Keratinocyte (primary cell): ENCODE measurements at regions not wholly inside any gene's neighbourhood (a gene's known extent, or its start where the extent isn't known, plus 50 kb on each side); places are given as distances from the start of the nearest gene placed in this dataset.

Experiments used
- DNase-seq: peaks from one replicate; pipeline ENCODE4 v3.0.0-alpha.2; 2011; ENCODE audit warnings: low read depth, missing footprints, low spot score
- FAIRE-seq: peaks from 2 replicates; lab custom pipeline; 2011; peaks lifted over from hg19 to GRCh38; lab: Jason Lieb, UNC
- H2AFZ ChIP-seq: 2 replicates; pipeline ENCODE4 v1.6.0; 2012; ENCODE audit warnings: low read length, control low read depth, inconsistent platforms; ENCODE audit not compliant: control insufficient read depth
- H3K27ac ChIP-seq: 2 replicates; pipeline ENCODE4 v1.5.1; 2011; ENCODE audit warnings: low read length; ENCODE audit not compliant: control insufficient read depth, insufficient read depth
- H3K27me3 ChIP-seq: 3 replicates; pipeline ENCODE4 v1.6.0; 2011; ENCODE audit warnings: low read length; ENCODE audit not compliant: control insufficient read depth, insufficient read depth; ENCODE audit errors: extremely low read depth
- H3K36me3 ChIP-seq, 2 experiments: 2 replicates in 1 of 2; 3 replicates in 1 of 2; pipeline ENCODE4 v1.5.1; 2011; ENCODE audit warnings: low read length in 2 of 2, mild to moderate bottlenecking in 1 of 2; ENCODE audit not compliant: control insufficient read depth in 2 of 2, insufficient read depth in 2 of 2; ENCODE audit errors: extremely low read depth in 1 of 2
- H3K4me1 ChIP-seq: 3 replicates; pipeline ENCODE4 v1.5.1; 2011; ENCODE audit warnings: low read length; ENCODE audit not compliant: control insufficient read depth, insufficient read depth; ENCODE audit errors: extremely low read depth
- H3K4me2 ChIP-seq: 3 replicates; pipeline ENCODE4 v1.6.0; 2011; ENCODE audit warnings: low read depth, low read length; ENCODE audit not compliant: control insufficient read depth, insufficient read depth; ENCODE audit errors: extremely low read depth
- H3K4me3 ChIP-seq, 3 experiments: fragments of 200-600 bp in 1 of 3; sonication (generic) in 1 of 3; 2 replicates in 2 of 3; 3 replicates in 1 of 3; pipeline ENCODE4 v1.5.1; 2011 to 2016; ENCODE audit warnings: low read length in 3 of 3, mild to moderate bottlenecking in 3 of 3, control low read depth in 2 of 3, inconsistent platforms in 1 of 3, low read depth in 1 of 3, mixed read lengths in 1 of 3, mixed run types in 1 of 3, moderate library complexity in 1 of 3; ENCODE audit not compliant: control insufficient read depth in 2 of 3, insufficient read depth in 2 of 3; ENCODE audit errors: extremely low read depth in 1 of 3
- H3K79me2 ChIP-seq: 2 replicates; pipeline ENCODE4 v1.6.0; 2012; ENCODE audit warnings: low read length; ENCODE audit not compliant: control insufficient read depth, insufficient read depth
- H3K9ac ChIP-seq: 3 replicates; pipeline ENCODE4 v1.6.0; 2011; ENCODE audit warnings: low read length; ENCODE audit not compliant: control insufficient read depth, insufficient read depth; ENCODE audit errors: extremely low read depth
- H3K9me1 ChIP-seq: 3 replicates; pipeline ENCODE4 v1.6.0; 2011; ENCODE audit warnings: low read length; ENCODE audit not compliant: control insufficient read depth, insufficient read depth; ENCODE audit errors: extremely low read depth
- H3K9me3 ChIP-seq: 2 replicates; pipeline ENCODE4 v1.5.1; 2012; ENCODE audit warnings: low read depth, low read length; ENCODE audit not compliant: control insufficient read depth
- H4K20me1 ChIP-seq: 3 replicates; pipeline ENCODE4 v1.6.0; 2011; ENCODE audit warnings: low read length; ENCODE audit not compliant: control insufficient read depth, insufficient read depth; ENCODE audit errors: extremely low read depth
- EZH2 ChIP-seq: IDR thresholded peaks from one replicate; pipeline ENCODE4 v1.6.1; 2012; ENCODE audit warnings: inconsistent platforms, mild to moderate bottlenecking, low read length, moderate library complexity
- dilution Hi-C: fragments of 300-500 bp; cut with MboI; formaldehyde crosslinking; loops from one replicate; pipeline ENCODE4 v1.7.0; 2020; ENCODE audit warnings: low sequenced_read_pairs; ENCODE audit not compliant: extremely low pct_ligation_motif_present
- TF ChIP-seq, protein P1 (sequence below), 3 experiments: IDR thresholded peaks in 1 of 3; conservative IDR thresholded peaks in 1 of 3; optimal IDR thresholded peaks in 1 of 3; 2 replicates in 2 of 3; 3 replicates in 1 of 3; pipeline versions ENCODE3 to v1.5.1; 2011; ENCODE audit warnings: low read length in 3 of 3, mild to moderate bottlenecking in 3 of 3, moderate library complexity in 2 of 3, control low read depth in 1 of 3, inconsistent platforms in 1 of 3; ENCODE audit not compliant: insufficient read depth in 2 of 3; ENCODE audit errors: extremely low read depth in 1 of 3

DNA sequence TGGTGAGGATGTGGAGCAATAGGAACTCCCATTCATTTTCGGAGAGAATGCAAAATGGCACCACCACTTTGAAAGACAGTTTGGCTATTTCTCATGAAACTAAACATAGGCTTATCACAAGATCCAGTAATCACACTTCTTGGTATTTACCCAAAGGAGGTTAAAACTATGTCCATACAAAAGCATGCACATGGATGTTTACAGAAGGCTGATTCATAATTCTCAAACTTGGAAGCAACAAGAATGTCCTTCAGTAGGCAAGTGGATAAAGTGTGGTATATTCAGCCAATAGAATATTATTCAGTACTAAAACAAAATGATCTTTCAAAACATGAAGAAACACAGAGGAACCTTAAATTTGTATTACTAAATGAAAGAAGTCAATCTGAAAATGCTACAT, 440.6 kb downstream of the FBXO15 start:
- Histone ChIP-seq H4K20me1 (no peaks in the 10 kb centered on the region), H2AFZ (no peak overlapping the region), H3K9me3 (no peaks in the 10 kb centered on the region), H3K4me2 (no peak overlapping the region), H3K36me3 (no peaks in the 10 kb centered on the region), H3K4me1 (no peaks in the 10 kb centered on the region), H3K4me3 (no peak overlapping the region), H3K79me2 (no peaks in the 10 kb centered on the region), H3K9ac (no peak overlapping the region), H3K9me1 (no peaks in the 10 kb centered on the region), H3K27ac (no peak overlapping the region), H3K27me3 (no peaks in the 10 kb centered on the region)
- TF ChIP-seq EZH2: no peak
- TF ChIP-seq, protein P1, sequence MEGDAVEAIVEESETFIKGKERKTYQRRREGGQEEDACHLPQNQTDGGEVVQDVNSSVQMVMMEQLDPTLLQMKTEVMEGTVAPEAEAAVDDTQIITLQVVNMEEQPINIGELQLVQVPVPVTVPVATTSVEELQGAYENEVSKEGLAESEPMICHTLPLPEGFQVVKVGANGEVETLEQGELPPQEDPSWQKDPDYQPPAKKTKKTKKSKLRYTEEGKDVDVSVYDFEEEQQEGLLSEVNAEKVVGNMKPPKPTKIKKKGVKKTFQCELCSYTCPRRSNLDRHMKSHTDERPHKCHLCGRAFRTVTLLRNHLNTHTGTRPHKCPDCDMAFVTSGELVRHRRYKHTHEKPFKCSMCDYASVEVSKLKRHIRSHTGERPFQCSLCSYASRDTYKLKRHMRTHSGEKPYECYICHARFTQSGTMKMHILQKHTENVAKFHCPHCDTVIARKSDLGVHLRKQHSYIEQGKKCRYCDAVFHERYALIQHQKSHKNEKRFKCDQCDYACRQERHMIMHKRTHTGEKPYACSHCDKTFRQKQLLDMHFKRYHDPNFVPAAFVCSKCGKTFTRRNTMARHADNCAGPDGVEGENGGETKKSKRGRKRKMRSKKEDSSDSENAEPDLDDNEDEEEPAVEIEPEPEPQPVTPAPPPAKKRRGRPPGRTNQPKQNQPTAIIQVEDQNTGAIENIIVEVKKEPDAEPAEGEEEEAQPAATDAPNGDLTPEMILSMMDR (optimal IDR thresholded peaks at IDR 0.05 in 1 of 3, IDR thresholded peaks at IDR 0.05 in 1 of 3, conservative IDR thresholded peaks at IDR 0.05 in 1 of 3; ENCODE audit: extremely low read depth in 1 of 3, insufficient read depth in 2 of 3, low read length in 3 of 3): no peak
- DNase-seq: no peak
- FAIRE-seq: no peak
- dilution Hi-C loops: no loop called here

- no peaks in the 10 kb centered on the region for H4K20me1 ChIP-seq
- DNase-seq (no peak), FAIRE-seq (no peak)
- H3K4me1 ChIP-seq: peaks cover 5% of the 10 kb centered on the region
- no peaks in the 10 kb centered on the region for H3K9me1 ChIP-seq
- no peak overlapping the region for H2AFZ ChIP-seq
- no peaks in the 10 kb centered on the region for H3K27me3 ChIP-seq
- dilution Hi-C loops: no loop called here
- H3K9ac ChIP-seq: no peak overlapping the region
- H3K36me3 ChIP-seq: no peaks in the 10 kb centered on the region
- H3K27ac ChIP-seq: no peak overlapping the region
- no peak overlapping the region for H3K4me3 ChIP-seq
- TF ChIP-seq EZH2: no peak
- TF ChIP-seq, protein P1 (optimal IDR thresholded peaks at IDR 0.05 in 1 of 3, IDR thresholded peaks at IDR 0.05 in 1 of 3, conservative IDR thresholded peaks at IDR 0.05 in 1 of 3; ENCODE audit: extremely low read depth in 1 of 3, insufficient read depth in 2 of 3, low read length in 3 of 3): no peak
- H3K79me2 ChIP-seq: no peaks in the 10 kb centered on the region
- no peaks in the 10 kb centered on the region for H3K9me3 ChIP-seq
- H3K4me2 ChIP-seq: no peak overlapping the region
Observed at GRCh38 chr18:73697353-73697752, 450.3 kb downstream of the FBXO15 start.
